Liver (tissue), 3 donors: ENCODE measurements at regions not wholly inside any gene's neighbourhood (a gene's known extent, or its start where the extent isn't known, plus 50 kb on each side); places are given as distances from the start of the nearest gene placed in this dataset.

ENCODE experiments used
- CTCF ChIP-seq: fragments of 150-350 bp; IDR thresholded peaks from 2 replicates; pipeline ENCODE4 v1.5.1; 2017; ENCODE audit warnings: improper control_type of control experiment, low read depth, low read length; ENCODE audit not compliant: missing input control
- EGR1 ChIP-seq, 2 donors: IDR thresholded peaks; 2 replicates each; pipeline ENCODE4 v1.6.1; 2016 to 2018; ENCODE audit warnings: antibody characterized with exemption in 2 of 2, low read depth in 2 of 2
- FOXA1 ChIP-seq: IDR thresholded peaks from 2 replicates; pipeline ENCODE4 v1.6.1; 2016; ENCODE audit warnings: antibody characterized with exemption
- MAX ChIP-seq: IDR thresholded peaks from 2 replicates; pipeline ENCODE4 v1.6.1; 2016; ENCODE audit warnings: antibody characterized with exemption
- NR2F2 ChIP-seq: IDR thresholded peaks from 2 replicates; pipeline ENCODE4 v1.6.1; 2016; ENCODE audit warnings: antibody characterized with exemption
- RXRA ChIP-seq, 2 donors: IDR thresholded peaks; 2 replicates each; pipeline ENCODE4 v1.6.1; 2017 to 2018; ENCODE audit warnings: antibody characterized with exemption in 2 of 2, mild to moderate bottlenecking in 1 of 2
- TAF1 ChIP-seq: conservative IDR thresholded peaks from 2 replicates; pipeline ENCODE4 v1.6.1; 2016; ENCODE audit warnings: antibody characterized with exemption, mild to moderate bottlenecking
- YY1 ChIP-seq: IDR thresholded peaks from 2 replicates; pipeline ENCODE4 v1.6.1; 2016; ENCODE audit warnings: antibody characterized with exemption, mild to moderate bottlenecking
- donor health status: healthy.
- donor health status: healthy.

GRCh38 chr4:123577225-123577906 is 180.8 kb downstream of the SPRY1 start:
- TF ChIP-seq CTCF (no peak), YY1 (no peak), EGR1 (IDR thresholded peaks at IDR 0.05; ENCODE audit: low read depth in 2 of 2) (no peak), NR2F2 (no peak), TAF1 (no peak), RXRA (IDR thresholded peaks at IDR 0.05) (no peak), FOXA1 (no peak), MAX (no peak)
